ENCODE measurements at regions not wholly inside any gene's neighbourhood (a gene's known extent, or its start where the extent isn't known, plus 50 kb on each side); places are given as distances from the start of the nearest gene placed in this dataset.

- TF ChIP-seq FOXP2 (optimal IDR thresholded peaks at IDR 0.05; ENCODE audit: borderline replicate concordance, extremely low read depth, extremely low read length, insufficient read depth) (no peak), TAF1 (IDR thresholded peaks at IDR 0.05; ENCODE audit: borderline replicate concordance, insufficient read depth, low read length) (no peak)
These were observed 588.4 kb downstream of the PTPRU start for GRCh38 chr1:29824511-29825273.

Data from PFSK-1 (cell line).